ENCODE measurements at regions not wholly inside any gene's neighbourhood (a gene's known extent, or its start where the extent isn't known, plus 50 kb on each side); places are given as distances from the start of the nearest gene placed in this dataset.

- ATAC-seq (no peak), DNase-seq (no peak)
- Mint-ChIP-seq H3K27ac (no peak overlapping the region), H3K27me3 (no peaks in the 10 kb centered on the region), H3K36me3 (ENCODE audit: low read depth) (no peaks in the 10 kb centered on the region), H3K9me3 (peaks cover 10% of the 10 kb centered on the region), H3K4me3 (no peak overlapping the region), H3K4me1 (no peaks in the 10 kb centered on the region)
Observed at GRCh38 chr10:36066102-36066501, 424.0 kb upstream of the FZD8 start.

- DNase-seq, result no peak
- no peak for ATAC-seq
- Mint-ChIP-seq H3K4me3 (no peak overlapping the region), H3K36me3 (ENCODE audit: low read depth) (no peaks in the 10 kb centered on the region), H3K27ac (no peak overlapping the region), H3K9me3 (peaks cover 14% of the 10 kb centered on the region), H3K4me1 (no peaks in the 10 kb centered on the region), H3K27me3 (no peaks in the 10 kb centered on the region)
Observed at GRCh38 chr10:36063396-36063795, 421.3 kb upstream of the FZD8 start.

GRCh38 chr10:36057731-36058130, 415.6 kb upstream of the FZD8 start:
- peaks cover 17% of the 10 kb centered on the region for H3K9me3 Mint-ChIP-seq
- no peaks in the 10 kb centered on the region for H3K27me3 Mint-ChIP-seq
- ATAC-seq (no peak), DNase-seq (no peak)
- no peaks in the 10 kb centered on the region for H3K36me3 Mint-ChIP-seq (ENCODE audit: low read depth)
- no peak overlapping the region for H3K27ac Mint-ChIP-seq
- H3K4me3 Mint-ChIP-seq, result no peak overlapping the region
- H3K4me1 Mint-ChIP-seq, result no peaks in the 10 kb centered on the region

GRCh38 chr10:36057180-36057579, 415.1 kb upstream of the FZD8 start:
- H3K27me3 Mint-ChIP-seq, result no peaks in the 10 kb centered on the region
- H3K27ac Mint-ChIP-seq, result no peak overlapping the region
- H3K36me3 Mint-ChIP-seq (ENCODE audit: low read depth), result no peaks in the 10 kb centered on the region
- no peaks in the 10 kb centered on the region for H3K4me1 Mint-ChIP-seq
- DNase-seq (no peak), ATAC-seq (no peak)
- H3K4me3 Mint-ChIP-seq, result no peak overlapping the region
- H3K9me3 Mint-ChIP-seq, result peaks cover 15% of the 10 kb centered on the region

GRCh38 chr10:36053775-36054174, 411.7 kb upstream of the FZD8 start:
- Mint-ChIP-seq H3K4me3 (no peak overlapping the region), H3K36me3 (ENCODE audit: low read depth) (no peaks in the 10 kb centered on the region), H3K9me3 (peaks cover 11% of the 10 kb centered on the region), H3K27ac (no peak overlapping the region), H3K27me3 (no peaks in the 10 kb centered on the region), H3K4me1 (no peaks in the 10 kb centered on the region)
- ATAC-seq (no peak), DNase-seq (no peak)

- H3K27ac Mint-ChIP-seq, result no peak overlapping the region
- no peaks in the 10 kb centered on the region for H3K36me3 Mint-ChIP-seq (ENCODE audit: low read depth)
- ATAC-seq (no peak), DNase-seq (no peak)
- peaks cover 10% of the 10 kb centered on the region for H3K9me3 Mint-ChIP-seq
- H3K4me3 Mint-ChIP-seq, result no peak overlapping the region
- H3K27me3 Mint-ChIP-seq, result no peaks in the 10 kb centered on the region
- H3K4me1 Mint-ChIP-seq, result no peaks in the 10 kb centered on the region
Observed at GRCh38 chr10:36053271-36053670, 411.2 kb upstream of the FZD8 start.

GRCh38 chr10:36051500-36051991, 409.4 kb upstream of the FZD8 start:
- Mint-ChIP-seq H3K27me3 (no peaks in the 10 kb centered on the region), H3K4me3 (no peak overlapping the region), H3K9me3 (peaks cover 7% of the 10 kb centered on the region), H3K36me3 (ENCODE audit: low read depth) (no peaks in the 10 kb centered on the region), H3K27ac (no peak overlapping the region), H3K4me1 (no peaks in the 10 kb centered on the region)
- DNase-seq, result no peak
- no peak for ATAC-seq

GRCh38 chr10:36050763-36051499, 408.8 kb upstream of the FZD8 start:
- DNase-seq (no peak), ATAC-seq (no peak)
- Mint-ChIP-seq H3K36me3 (ENCODE audit: low read depth) (no peaks in the 10 kb centered on the region), H3K27me3 (no peaks in the 10 kb centered on the region), H3K27ac (no peak overlapping the region), H3K4me3 (no peak overlapping the region), H3K4me1 (no peaks in the 10 kb centered on the region), H3K9me3 (peaks cover 5% of the 10 kb centered on the region)

GRCh38 chr10:36048780-36049179, 406.7 kb upstream of the FZD8 start:
- H3K27ac Mint-ChIP-seq, result no peak overlapping the region
- H3K36me3 Mint-ChIP-seq (ENCODE audit: low read depth), result no peaks in the 10 kb centered on the region
- ATAC-seq (no peak), DNase-seq (no peak)
- no peaks in the 10 kb centered on the region for H3K9me3 Mint-ChIP-seq
- no peaks in the 10 kb centered on the region for H3K4me1 Mint-ChIP-seq
- H3K27me3 Mint-ChIP-seq, result no peaks in the 10 kb centered on the region
- no peak overlapping the region for H3K4me3 Mint-ChIP-seq

- H3K27me3 Mint-ChIP-seq, result no peaks in the 10 kb centered on the region
- no peaks in the 10 kb centered on the region for H3K36me3 Mint-ChIP-seq (ENCODE audit: low read depth)
- DNase-seq, result no peak
- no peak overlapping the region for H3K27ac Mint-ChIP-seq
- no peaks in the 10 kb centered on the region for H3K9me3 Mint-ChIP-seq
- H3K4me1 Mint-ChIP-seq, result no peaks in the 10 kb centered on the region
- no peak overlapping the region for H3K4me3 Mint-ChIP-seq
- ATAC-seq, result no peak
Observed at GRCh38 chr10:36048236-36048635, 406.1 kb upstream of the FZD8 start.

GRCh38 chr10:36042135-36042534, 400.0 kb upstream of the FZD8 start:
- H3K27ac Mint-ChIP-seq, result no peak overlapping the region
- no peak overlapping the region for H3K4me3 Mint-ChIP-seq
- ATAC-seq, result no peak

GRCh38 chr10:36038316-36038955, 396.3 kb upstream of the FZD8 start:
- H3K9me3 Mint-ChIP-seq, result no peaks in the 10 kb centered on the region
- H3K36me3 Mint-ChIP-seq (ENCODE audit: low read depth), result no peaks in the 10 kb centered on the region

More at GRCh38 chr10:36042135-36042534, 400.0 kb upstream of the FZD8 start:
- H3K36me3 Mint-ChIP-seq (ENCODE audit: low read depth), result no peaks in the 10 kb centered on the region
- H3K4me1 Mint-ChIP-seq, result no peaks in the 10 kb centered on the region
- no peak for DNase-seq
- no peaks in the 10 kb centered on the region for H3K27me3 Mint-ChIP-seq
- H3K9me3 Mint-ChIP-seq, result no peaks in the 10 kb centered on the region

GRCh38 chr10:36036137-36036536, 394.0 kb upstream of the FZD8 start:
- no peak for ATAC-seq
- Mint-ChIP-seq H3K4me3 (no peak overlapping the region), H3K27ac (no peak overlapping the region), H3K9me3 (no peaks in the 10 kb centered on the region), H3K36me3 (ENCODE audit: low read depth) (no peaks in the 10 kb centered on the region), H3K27me3 (no peaks in the 10 kb centered on the region), H3K4me1 (no peaks in the 10 kb centered on the region)
- DNase-seq, result no peak

More at GRCh38 chr10:36038316-36038955, 396.3 kb upstream of the FZD8 start:
- ATAC-seq (no peak), DNase-seq (no peak)
- Mint-ChIP-seq H3K4me3 (no peak overlapping the region), H3K4me1 (no peaks in the 10 kb centered on the region), H3K27me3 (no peaks in the 10 kb centered on the region), H3K27ac (no peak overlapping the region)

GRCh38 chr10:36033808-36034207, 391.7 kb upstream of the FZD8 start:
- Mint-ChIP-seq H3K36me3 (ENCODE audit: low read depth) (no peaks in the 10 kb centered on the region), H3K4me1 (no peaks in the 10 kb centered on the region), H3K27ac (no peak overlapping the region), H3K4me3 (no peak overlapping the region), H3K9me3 (no peaks in the 10 kb centered on the region), H3K27me3 (no peaks in the 10 kb centered on the region)
- ATAC-seq (no peak), DNase-seq (no peak)

- H3K36me3 Mint-ChIP-seq (ENCODE audit: low read depth), result no peaks in the 10 kb centered on the region
- H3K4me3 Mint-ChIP-seq, result no peak overlapping the region
- H3K4me1 Mint-ChIP-seq, result no peaks in the 10 kb centered on the region
- DNase-seq, result no peak
- ATAC-seq, result no peak
- H3K27ac Mint-ChIP-seq, result no peak overlapping the region
- peaks cover 3% of the 10 kb centered on the region for H3K9me3 Mint-ChIP-seq
- H3K27me3 Mint-ChIP-seq, result no peaks in the 10 kb centered on the region
Observed at GRCh38 chr10:36030516-36030915, 388.4 kb upstream of the FZD8 start.

Measured in activated naive CD8-positive, alpha-beta T cell treated with anti-CD3 and anti-CD28 coated beads, Interleukin-2, amount 50 U/mL, for 24 hours (primary cell).